ENCODE measurements at regions not wholly inside any gene's neighbourhood (a gene's known extent, or its start where the extent isn't known, plus 50 kb on each side); places are given as distances from the start of the nearest gene placed in this dataset.

- peak; percentile 71 for DNase-seq (ENCODE audit: low spot score)
Measured at GRCh38 chr2:237171396-237171795, 85.7 kb downstream of the COPS8 start.

GRCh38 chr2:237171881-237172280 is 86.2 kb downstream of the COPS8 start:
- no peak for DNase-seq (ENCODE audit: low spot score)

- no peak for DNase-seq (ENCODE audit: low spot score)
Measured at GRCh38 chr2:237177052-237177451, 91.4 kb downstream of the COPS8 start.

DNA sequence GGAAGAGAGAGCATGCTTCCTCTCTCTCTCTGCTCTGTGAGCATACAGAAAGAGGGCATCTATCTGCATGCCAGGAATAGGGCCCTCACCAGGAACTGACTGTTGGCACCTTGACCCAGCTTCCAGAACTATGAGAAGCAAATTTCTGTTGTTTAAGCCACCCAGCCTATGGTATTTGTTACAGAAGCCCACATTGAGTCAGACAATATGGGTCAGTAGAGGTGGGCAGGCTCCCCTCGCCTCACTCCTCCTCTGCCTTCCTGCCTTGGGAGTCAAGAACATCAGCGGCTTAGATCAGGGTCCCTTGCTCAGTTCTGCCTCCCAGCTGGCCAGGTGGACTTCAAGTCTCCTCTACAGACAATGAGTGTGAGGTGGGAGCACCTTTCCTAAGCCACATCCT is 92.3 kb downstream of the COPS8 start:
- DNase-seq (ENCODE audit: low spot score) = no peak

GRCh38 chr2:237178396-237178795 is 92.7 kb downstream of the COPS8 start:
- DNase-seq (ENCODE audit: low spot score) = no peak

DNA sequence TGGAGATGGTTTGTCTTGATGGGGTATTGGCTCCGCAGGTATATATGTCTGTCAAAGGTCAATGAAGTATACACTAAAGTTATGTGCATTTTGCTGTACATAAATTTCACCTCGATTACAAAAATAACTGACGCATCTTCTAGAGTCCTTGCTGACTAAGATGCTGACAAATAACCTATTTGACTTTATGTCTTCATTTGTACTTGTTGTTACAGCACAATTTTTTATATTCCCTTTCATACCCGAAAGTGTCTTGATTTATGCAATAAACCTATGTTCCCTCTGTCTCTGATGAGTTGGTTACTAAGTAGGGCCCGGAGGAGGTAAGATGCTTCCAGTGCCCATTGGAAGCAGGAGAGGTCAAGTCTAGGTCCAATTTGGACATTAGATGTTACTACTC is 93.5 kb downstream of the COPS8 start:
- DNase-seq (ENCODE audit: low spot score) = no peak

DNA sequence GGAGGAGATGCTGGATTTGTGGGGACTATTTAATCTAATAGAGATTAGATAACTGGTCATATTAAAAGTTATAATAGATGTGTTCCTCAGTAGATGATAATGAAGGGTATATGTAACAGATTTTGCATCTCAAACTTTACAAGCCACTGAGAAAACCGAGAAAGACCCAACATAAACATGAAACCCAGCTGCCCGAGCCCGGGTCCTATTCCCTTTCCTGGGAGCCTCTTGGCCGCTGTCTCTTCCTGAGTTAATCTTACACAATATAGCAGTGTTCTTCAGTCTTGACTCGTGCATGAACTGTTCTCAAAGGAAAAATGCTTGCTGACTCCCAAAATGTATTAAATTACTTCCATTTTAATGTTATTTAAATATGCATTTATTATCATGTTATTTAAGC is 94.5 kb downstream of the COPS8 start:
- DNase-seq (ENCODE audit: low spot score) = no peak

DNA sequence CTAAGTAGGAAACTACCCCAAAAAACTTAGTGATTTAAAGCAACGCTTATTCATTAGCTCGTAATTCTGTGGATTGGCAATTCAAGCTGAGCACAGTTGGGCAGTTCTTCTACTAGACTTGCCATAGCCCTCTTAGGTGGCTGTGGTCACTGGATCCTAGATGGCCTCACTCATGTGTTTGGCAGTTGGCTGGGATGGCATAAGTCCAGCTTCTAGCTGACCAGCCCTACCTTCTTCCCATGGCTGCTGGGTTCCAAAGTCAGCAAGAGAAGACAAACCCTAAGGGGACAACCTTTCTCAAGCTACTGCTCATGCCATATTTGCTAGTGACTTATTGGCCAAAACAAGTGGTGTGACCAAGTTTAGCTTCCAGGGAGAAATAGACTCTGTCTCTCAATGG is 95.3 kb downstream of the COPS8 start:
- DNase-seq (ENCODE audit: low spot score) = no peak

DNA sequence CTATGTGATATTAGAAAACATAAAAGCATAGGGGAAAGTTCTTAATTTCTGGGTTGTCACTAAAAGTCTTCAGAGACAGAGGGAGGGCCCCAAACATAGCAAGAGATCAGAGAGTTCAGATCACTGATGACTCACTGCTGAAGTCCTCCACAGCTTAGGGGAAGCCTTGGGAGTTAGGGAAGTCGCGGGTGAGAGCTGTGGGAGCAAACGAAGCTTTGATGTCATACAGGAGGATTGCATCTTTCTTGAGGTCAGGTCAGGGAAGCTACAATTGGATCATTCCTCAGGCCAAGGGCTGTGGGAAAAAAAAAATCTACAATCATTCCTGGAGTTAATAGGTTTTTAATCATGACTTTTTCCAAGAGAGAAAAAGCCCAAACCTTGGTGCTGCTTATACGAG is 96.2 kb downstream of the COPS8 start:
- peak; percentile 39 for DNase-seq (ENCODE audit: low spot score)

DNA sequence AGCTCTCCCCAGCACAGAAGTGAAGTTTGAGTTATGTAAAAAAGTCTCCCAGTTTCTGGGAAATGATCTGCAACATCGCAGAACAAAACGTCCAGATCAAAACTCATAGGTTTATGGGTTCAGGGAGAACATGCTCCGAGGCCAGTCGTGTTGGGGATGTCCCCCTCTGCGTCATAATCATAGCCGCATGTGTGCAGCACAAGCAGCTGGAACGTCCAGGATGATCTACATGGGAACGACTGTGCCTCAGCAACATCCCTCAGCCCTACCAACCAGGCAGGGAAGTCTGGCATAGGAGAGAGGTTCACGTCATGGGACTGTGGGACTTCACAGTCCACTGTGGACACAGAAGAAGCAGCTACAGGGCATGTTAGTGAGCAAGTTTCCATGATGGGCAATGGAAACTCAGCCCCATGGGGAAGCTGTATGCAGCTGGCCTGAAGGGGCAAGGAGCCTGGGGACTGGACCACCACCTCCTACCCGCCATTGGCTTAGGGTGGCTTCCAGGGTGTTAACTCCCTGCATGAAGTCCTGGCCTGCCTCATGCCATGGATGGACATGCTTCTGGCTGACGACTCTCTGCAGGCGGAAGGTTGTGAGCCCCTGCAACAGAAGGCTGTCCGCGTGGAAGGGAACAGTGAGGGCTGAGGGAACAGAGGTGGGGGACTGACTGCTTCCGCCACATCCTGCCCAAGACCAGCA is 96.9 kb downstream of the COPS8 start:
- DNase-seq (ENCODE audit: low spot score) = no peak

DNA sequence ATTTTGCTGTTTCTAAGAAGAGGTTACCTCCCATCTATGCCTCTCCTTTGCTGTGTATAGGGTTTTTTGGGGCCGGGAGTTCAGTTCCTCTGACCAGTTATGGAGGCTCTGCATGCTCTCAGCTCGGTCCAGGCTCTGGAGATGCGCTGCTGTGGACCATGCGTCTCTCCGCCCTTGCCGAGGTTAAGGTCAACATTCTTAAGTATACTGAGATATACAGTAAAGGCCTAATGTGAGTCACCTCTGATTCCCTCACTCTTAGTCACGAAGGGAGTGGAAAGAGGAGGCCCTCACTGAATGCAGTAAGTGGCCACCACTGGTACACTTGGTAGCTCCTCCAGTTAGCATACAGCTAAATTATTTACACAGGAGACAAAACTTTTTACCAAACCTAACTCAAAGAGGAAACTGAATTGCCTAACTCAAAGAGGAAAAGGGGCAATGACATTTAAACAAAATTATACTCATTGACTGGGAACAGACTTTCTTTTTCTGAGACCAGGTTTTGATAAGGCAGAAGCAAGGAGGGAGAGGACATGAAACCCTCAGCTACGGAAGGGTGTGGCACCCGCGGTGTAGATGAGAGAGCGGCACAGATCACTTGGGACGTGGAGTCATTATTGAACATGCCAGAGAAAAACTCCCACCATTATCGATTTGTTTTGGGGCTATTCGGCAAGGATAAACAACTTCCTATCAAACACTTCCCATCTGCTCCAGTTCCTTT is 98.7 kb downstream of the COPS8 start:
- DNase-seq (ENCODE audit: low spot score) = peak; percentile 15

- no peak for DNase-seq (ENCODE audit: low spot score)
Measured at GRCh38 chr2:237184919-237185552, 99.3 kb downstream of the COPS8 start.

GRCh38 chr2:237185553-237185925 is 99.8 kb downstream of the COPS8 start:
- DNase-seq (ENCODE audit: low spot score) = no peak

DNA sequence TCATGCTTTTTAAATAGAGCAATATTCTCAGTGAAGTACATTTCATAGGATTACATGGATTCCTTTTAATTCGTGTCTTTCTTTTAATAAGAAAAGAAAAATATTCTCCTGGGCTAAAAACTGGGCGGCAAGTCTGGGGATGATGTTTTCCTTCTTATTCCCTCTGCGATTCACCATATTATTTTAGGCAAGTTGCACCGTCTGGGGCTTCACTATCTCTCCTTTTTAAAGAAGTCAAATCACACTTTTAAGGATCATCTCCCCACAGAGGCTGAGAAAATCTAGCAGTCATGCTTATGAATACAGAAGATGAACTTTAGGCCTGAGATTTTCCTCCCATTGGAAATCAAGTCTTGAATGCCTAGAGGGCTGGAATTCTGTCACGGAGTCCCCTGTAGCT is 104.1 kb downstream of the COPS8 start:
- no peak for DNase-seq (ENCODE audit: low spot score)

GRCh38 chr2:237190966-237191713 is 105.5 kb downstream of the COPS8 start:
- DNase-seq (ENCODE audit: low spot score) = no peak

DNA sequence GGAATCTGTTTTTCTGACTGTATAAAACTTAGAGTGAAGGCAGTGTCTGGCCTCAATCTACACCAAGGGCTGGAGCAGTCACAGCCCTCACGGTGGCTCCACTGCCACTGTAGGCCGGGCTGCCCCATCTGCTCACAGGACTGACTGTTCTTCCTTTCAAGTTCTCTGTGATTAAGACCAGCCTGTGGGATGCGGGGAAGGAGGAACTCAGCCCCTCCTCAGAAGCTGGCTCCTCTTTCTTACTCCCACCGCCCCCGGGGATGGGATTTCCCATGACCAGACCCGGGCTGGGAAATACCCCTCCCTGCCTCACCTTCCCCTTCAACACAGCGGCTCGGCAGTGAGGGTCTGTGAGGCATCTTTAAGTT is 106.0 kb downstream of the COPS8 start:
- DNase-seq (ENCODE audit: low spot score) = no peak

- no peak for DNase-seq (ENCODE audit: low spot score)
Measured at GRCh38 chr2:237192881-237193280, 107.2 kb downstream of the COPS8 start.

- DNase-seq (ENCODE audit: low spot score) = no peak
Measured at GRCh38 chr2:237193436-237193835, 107.7 kb downstream of the COPS8 start.

- no peak for DNase-seq (ENCODE audit: low spot score)
Measured at GRCh38 chr2:237194081-237194480, 108.4 kb downstream of the COPS8 start.

DNA sequence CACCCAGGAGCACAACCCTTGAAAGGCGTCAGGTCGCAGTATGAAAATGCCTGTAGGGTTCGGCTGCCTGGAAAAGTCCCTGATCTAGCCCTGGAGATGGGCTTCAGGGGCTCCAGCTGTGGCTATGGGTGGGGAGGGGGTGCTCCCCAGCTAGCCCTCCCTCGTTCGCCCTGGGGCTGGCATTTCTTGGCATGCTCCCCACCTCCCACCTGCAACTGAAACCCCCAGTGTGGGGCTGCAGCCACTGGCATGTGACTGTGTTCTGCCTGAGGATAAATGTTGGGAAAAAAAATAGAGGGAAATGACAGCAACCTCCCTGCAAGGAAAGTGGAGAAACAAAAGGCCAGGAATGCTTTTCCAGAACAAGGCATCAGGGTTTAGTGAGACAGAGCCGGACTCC is 109.2 kb downstream of the COPS8 start:
- no peak for DNase-seq (ENCODE audit: low spot score)

DNA sequence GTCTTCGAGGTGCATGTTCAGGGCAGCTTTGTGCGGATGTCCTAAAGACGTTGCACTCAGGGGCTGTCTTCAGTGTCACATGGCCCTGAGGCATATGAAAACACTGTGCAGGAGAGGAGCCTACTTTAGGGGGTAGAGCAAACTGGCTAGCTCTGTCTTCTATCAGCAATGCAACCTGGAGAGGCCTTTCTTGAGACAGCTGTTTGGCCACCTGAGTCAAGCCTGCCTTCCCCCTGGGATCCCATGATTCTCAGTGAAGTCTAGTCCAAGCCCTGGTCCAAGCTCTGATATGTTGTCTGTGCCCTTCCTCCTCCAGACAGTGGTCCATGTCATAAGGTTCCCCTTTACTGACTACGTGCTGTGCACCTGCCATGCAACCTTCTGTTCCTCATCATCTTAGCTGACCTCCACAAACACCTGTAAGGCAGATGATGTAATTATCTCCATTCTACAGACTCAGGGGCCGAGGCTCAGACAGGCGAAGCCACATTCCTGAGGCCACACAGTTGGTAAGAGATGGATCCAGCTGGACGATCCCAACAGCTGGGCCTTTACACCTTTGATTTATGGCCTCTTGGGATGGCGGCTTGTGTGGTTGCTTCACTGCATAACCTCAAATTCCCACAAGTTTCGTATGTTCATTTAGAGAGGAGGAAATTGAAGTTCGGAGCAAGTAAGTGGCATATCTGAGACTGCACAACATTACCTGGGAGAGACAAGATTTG is 109.9 kb downstream of the COPS8 start:
- DNase-seq (ENCODE audit: low spot score) = peak; percentile 32

DNA sequence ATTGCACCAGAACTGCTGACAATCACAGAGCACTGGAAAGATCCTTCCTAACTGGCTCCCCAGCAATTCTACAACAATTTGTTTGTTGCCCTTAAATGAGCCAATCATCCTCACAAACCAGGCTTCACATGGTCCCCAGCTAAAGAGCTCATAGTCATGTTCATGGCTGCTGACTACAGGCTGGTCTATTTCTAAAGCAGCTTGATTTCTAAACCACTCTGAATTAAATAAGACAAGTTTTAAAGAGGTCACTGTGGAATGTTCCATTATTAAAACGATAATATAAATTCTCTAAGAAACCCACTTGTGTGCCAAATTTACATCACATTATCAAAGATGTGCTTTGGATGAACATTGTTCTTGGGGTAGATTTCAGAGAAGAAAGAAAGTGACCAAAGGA is 110.7 kb downstream of the COPS8 start:
- no peak for DNase-seq (ENCODE audit: low spot score)

Measured in kidney tubule cell (primary cell).